HepG2 (cell line): ENCODE measurements at regions not wholly inside any gene's neighbourhood (a gene's known extent, or its start where the extent isn't known, plus 50 kb on each side); places are given as distances from the start of the nearest gene placed in this dataset.

Experiments
- ATAC-seq: fragments of 200-7000 bp; cut with Tn5 transposase; 3 replicates; pipeline ENCODE4 v1.9.1; 2020; ENCODE audit warnings: mild to moderate bottlenecking, moderate library complexity
- BruUV-seq: library from RNA; stranded (reverse); fragments of 400-500 nt; replicated peaks from 2 replicates; lab custom pipeline; 2021; lab: Mats Ljungman, UMichigan
- CTCF ChIA-PET: fragments of 300-600 bp; formaldehyde crosslinking; extraction: SDS; loops from one replicate; lab custom pipeline; 2021; ENCODE audit warnings: low total read pairs, inconsistent platforms, low intra/inter-chr PET ratio; lab: Yijun Ruan, JAX
- POLR2A ChIA-PET: fragments of 350-600 bp; sonication (Branson Sonifier 250); formaldehyde crosslinking; loops from one replicate; lab custom pipeline; 2020; ENCODE audit warnings: antibody characterized with exemption, inconsistent platforms; lab: Yijun Ruan, JAX
- DNase-seq: peaks from one replicate; pipeline ENCODE4 v3.0.0-alpha.2; 2015; ENCODE audit warnings: low spot score
- FAIRE-seq: peaks from 3 replicates; lab custom pipeline; 2011; peaks lifted over from hg19 to GRCh38; lab: Jason Lieb, UNC
- H2AFZ ChIP-seq: one replicate; pipeline ENCODE4 v1.6.1; 2011; ENCODE audit warnings: low read length, inconsistent platforms
- H3K27ac ChIP-seq: fragments of 300-600 bp; 3 replicates; pipeline ENCODE4 v1.8.0; 2011; ENCODE audit warnings: mixed run types, mild to moderate bottlenecking, mixed read lengths, low read length, inconsistent platforms; ENCODE audit not compliant: insufficient read depth; ENCODE audit errors: extremely low read length
- H3K27me3 ChIP-seq, 2 experiments: fragments of 200-600 bp in 1 of 2; 2 replicates in 1 of 2; 3 replicates in 1 of 2; pipeline versions ENCODE4 v1.6.0 to v1.8.0; 2011; ENCODE audit warnings: low read length in 2 of 2, mild to moderate bottlenecking in 2 of 2, moderate library complexity in 2 of 2, inconsistent platforms in 1 of 2; ENCODE audit not compliant: insufficient read depth in 2 of 2, control insufficient read depth in 1 of 2
- H3K36me3 ChIP-seq, 2 experiments: fragments of 200-600 bp in 1 of 2; replicated peaks in 1 of 2; 2 replicates in 1 of 2; 3 replicates in 1 of 2; pipeline versions ENCODE4 v1.5.1 to v1.8.0; 2011; ENCODE audit warnings: low read length in 2 of 2, inconsistent platforms in 1 of 2; ENCODE audit not compliant: insufficient read depth in 2 of 2, control insufficient read depth in 1 of 2
- H3K4me1 ChIP-seq: 2 replicates; pipeline ENCODE4 v1.5.1; 2012; ENCODE audit warnings: low read length, inconsistent platforms; ENCODE audit not compliant: insufficient read depth
- H3K4me2 ChIP-seq: 2 replicates; pipeline ENCODE4 v1.6.0; 2011; ENCODE audit warnings: low read depth, low read length, inconsistent platforms
- H3K4me3 ChIP-seq, 3 experiments: fragments of 200-600 bp in 1 of 3; sonication (generic), shearing (Covaris generic) in 1 of 3; replicated peaks in 1 of 3; 2 replicates each; pipeline ENCODE4 v1.5.1; 2011 to 2016; ENCODE audit warnings: low read length in 3 of 3, inconsistent platforms in 2 of 3, low read depth in 2 of 3, mild to moderate bottlenecking in 2 of 3, control low read depth in 1 of 3, mixed read lengths in 1 of 3; ENCODE audit not compliant: insufficient read depth in 1 of 3
- H3K79me2 ChIP-seq: one replicate; pipeline ENCODE4 v1.6.1; 2011; ENCODE audit warnings: low read length, inconsistent platforms; ENCODE audit not compliant: insufficient read depth
- H3K9ac ChIP-seq: 2 replicates; pipeline ENCODE4 v1.6.0; 2011; ENCODE audit warnings: mild to moderate bottlenecking, low read depth, low read length, inconsistent platforms; ENCODE audit not compliant: insufficient read depth
- H3K9me3 ChIP-seq: 2 replicates; pipeline ENCODE4 v1.5.1; 2012; ENCODE audit warnings: mild to moderate bottlenecking, low read length
- H4K20me1 ChIP-seq: 2 replicates; pipeline ENCODE4 v1.6.0; 2011; ENCODE audit warnings: inconsistent platforms, mild to moderate bottlenecking, low read length, moderate library complexity; ENCODE audit not compliant: insufficient read depth
- HHEX ChIP-seq: IDR thresholded peaks from 2 replicates; pipeline ENCODE4 v1.6.1; 2016; ENCODE audit warnings: control low read depth
- MAF1 ChIP-seq: sonication (generic); formaldehyde crosslinking; IDR thresholded peaks from 2 replicates; pipeline ENCODE4 v1.5.0; 2020; ENCODE audit warnings: missing genetic modification reagents, borderline replicate concordance
- RFX3 ChIP-seq: IDR thresholded peaks from 2 replicates; pipeline ENCODE4 v1.6.1; 2016; ENCODE audit warnings: missing biosample characterization, missing genetic modification reagents
- SP1 ChIP-seq, 2 experiments: fragments of 450-650 bp in 1 of 2; sonication (generic) in 1 of 2; formaldehyde crosslinking in 1 of 2; IDR thresholded peaks; 2 replicates each; pipeline versions ENCODE4 v1.4.0 to v1.6.1; 2016 to 2020; ENCODE audit warnings: missing genetic modification reagents in 1 of 2
- TGIF2 ChIP-seq: IDR thresholded peaks from 2 replicates; pipeline ENCODE4 v1.6.1; 2016; ENCODE audit warnings: control low read depth, missing compliant biosample characterization
- ZC3H13 ChIP-seq: sonication (generic); formaldehyde crosslinking; IDR thresholded peaks from 2 replicates; pipeline ENCODE4 v1.8.1; 2023; ENCODE audit warnings: mild to moderate bottlenecking, missing genetic modification reagents, moderate library complexity
- ZFP36 ChIP-seq: fragments of 150-350 bp; IDR thresholded peaks from 2 replicates; pipeline ENCODE4 v1.6.1; 2018; ENCODE audit warnings: borderline replicate concordance, low read length, low read depth; ENCODE audit not compliant: partially characterized antibody
- ZNF225 ChIP-seq: sonication (generic); formaldehyde crosslinking; IDR thresholded peaks from 2 replicates; pipeline ENCODE4 v1.4.0; 2020; ENCODE audit warnings: mild to moderate bottlenecking, missing genetic modification reagents
- WGBS: methylation state at CpG from one replicate; pipeline ENCODE4 v1.1.6; 2017; ENCODE audit warnings: low lambda C conversion rate; 5-methylcytosine and 5-hydroxymethylcytosine counted together
- in situ Hi-C: cut with HindIII; loops from 2 replicates; pipeline ENCODE4 v1.10.0; 2017; ENCODE audit warnings: low pct_unique_long_range_greater_than_20kb; ENCODE audit not compliant: extremely low pct_ligation_motif_present
- intact Hi-C: fragments of 100-400 bp; cut with micrococcal nuclease; formaldehyde crosslinking; loops from one replicate; pipeline ENCODE4 v1.10.0; 2022; ENCODE audit not compliant: unreplicated experiment
- TF ChIP-seq, protein P1 (sequence below): sonication (generic); formaldehyde crosslinking; IDR thresholded peaks from 2 replicates; pipeline ENCODE4 v1.9.0; 2021; ENCODE audit warnings: missing genetic modification reagents, mild to moderate bottlenecking, borderline replicate concordance

DNA sequence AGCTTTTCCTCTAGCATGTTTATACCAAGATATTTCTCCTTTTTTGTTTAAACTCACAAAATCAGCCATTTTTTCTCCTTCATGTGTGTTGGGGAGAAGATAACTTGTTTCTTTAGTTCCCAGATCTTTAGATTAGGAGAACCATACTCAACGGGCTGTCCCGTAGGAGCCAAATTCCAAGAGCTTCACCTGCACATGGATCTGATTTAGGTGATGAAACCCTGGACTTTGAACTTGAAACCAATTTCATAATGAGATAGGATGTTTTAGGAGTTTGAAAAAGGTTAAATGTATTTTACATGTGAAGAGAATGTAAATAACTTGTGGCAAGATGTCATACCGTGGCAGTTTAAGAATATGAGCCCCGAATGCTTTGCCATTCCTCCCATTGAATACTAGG lies 280.0 kb upstream of the PCDH18 start:
- H3K4me2 ChIP-seq, result no peak overlapping the region
- no peak overlapping the region for H3K4me3 ChIP-seq
- no peak overlapping the region for H2AFZ ChIP-seq
- H3K27ac ChIP-seq, result no peak overlapping the region
- no TSS peak for BruUV-seq
- WGBS, result 3% methylated on average over 4 of the region's 4 CpGs
- ChIA-PET POLR2A (no interaction called here), CTCF (no interaction called here)
- DNase-seq, result peak; percentile 0
- no peaks in the 10 kb centered on the region for H3K36me3 ChIP-seq
- TF ChIP-seq, protein P1, sequence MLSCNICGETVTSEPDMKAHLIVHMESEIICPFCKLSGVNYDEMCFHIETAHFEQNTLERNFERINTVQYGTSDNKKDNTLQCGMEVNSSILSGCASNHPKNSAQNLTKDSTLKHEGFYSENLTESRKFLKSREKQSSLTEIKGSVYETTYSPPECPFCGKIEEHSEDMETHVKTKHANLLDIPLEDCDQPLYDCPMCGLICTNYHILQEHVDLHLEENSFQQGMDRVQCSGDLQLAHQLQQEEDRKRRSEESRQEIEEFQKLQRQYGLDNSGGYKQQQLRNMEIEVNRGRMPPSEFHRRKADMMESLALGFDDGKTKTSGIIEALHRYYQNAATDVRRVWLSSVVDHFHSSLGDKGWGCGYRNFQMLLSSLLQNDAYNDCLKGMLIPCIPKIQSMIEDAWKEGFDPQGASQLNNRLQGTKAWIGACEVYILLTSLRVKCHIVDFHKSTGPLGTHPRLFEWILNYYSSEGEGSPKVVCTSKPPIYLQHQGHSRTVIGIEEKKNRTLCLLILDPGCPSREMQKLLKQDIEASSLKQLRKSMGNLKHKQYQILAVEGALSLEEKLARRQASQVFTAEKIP, result no peak
- TF ChIP-seq SP1 (IDR thresholded peaks at IDR 0.05) (no peak), SP1 (CRISPR knock-in tag; IDR thresholded peaks at IDR 0.05) (no peak), ZC3H13 (CRISPR knock-in tag) (no peak), RFX3 (CRISPR knock-in tag) (no peak), TGIF2 (no peak), ZNF225 (CRISPR knock-in tag) (no peak), MAF1 (CRISPR knock-in tag) (no peak), ZFP36 (no peak), HHEX (CRISPR knock-in tag) (no peak)
- H3K9ac ChIP-seq, result no peak overlapping the region
- no peaks in the 10 kb centered on the region for H3K9me3 ChIP-seq
- no peaks in the 10 kb centered on the region for H3K79me2 ChIP-seq
- FAIRE-seq, result no peak
- no peaks in the 10 kb centered on the region for H3K4me1 ChIP-seq
- in situ Hi-C loops, result loop anchor here (10.0 to 25.0 kb wide), 2 partner anchors 373 to 875 kb away; no protein-coding TSS in a partner anchor
- intact Hi-C loops, result no loop called here
- H3K27me3 ChIP-seq, result no peaks in the 10 kb centered on the region
- H4K20me1 ChIP-seq, result no peaks in the 10 kb centered on the region
- no peak for ATAC-seq
